Osteocyte (in vitro differentiated cells): ENCODE measurements at regions not wholly inside any gene's neighbourhood (a gene's known extent, or its start where the extent isn't known, plus 50 kb on each side); places are given as distances from the start of the nearest gene placed in this dataset.

Source experiments
- DNase-seq: peaks from one replicate; pipeline ENCODE4 v3.0.0; 2021; ENCODE audit warnings: mixed read lengths; ENCODE audit not compliant: unreplicated experiment; ENCODE audit errors: extremely low spot score
- H3K27ac Mint-ChIP-seq: one replicate; pipeline ENCODE4 v1.8.0; 2021; ENCODE audit warnings: mild to moderate bottlenecking, mixed read lengths; ENCODE audit not compliant: unreplicated experiment
- H3K27me3 Mint-ChIP-seq: one replicate; pipeline ENCODE4 v1.8.0; 2021; ENCODE audit warnings: mixed read lengths; ENCODE audit not compliant: unreplicated experiment
- H3K36me3 Mint-ChIP-seq: one replicate; pipeline ENCODE4 v1.8.0; 2021; ENCODE audit warnings: mixed read lengths; ENCODE audit not compliant: unreplicated experiment
- H3K4me1 Mint-ChIP-seq: one replicate; pipeline ENCODE4 v1.8.0; 2021; ENCODE audit warnings: mixed read lengths; ENCODE audit not compliant: unreplicated experiment
- H3K4me3 Mint-ChIP-seq: one replicate; pipeline ENCODE4 v1.8.0; 2021; ENCODE audit warnings: mild to moderate bottlenecking, moderate library complexity, mixed read lengths; ENCODE audit not compliant: unreplicated experiment
- H3K9me3 Mint-ChIP-seq: one replicate; pipeline ENCODE4 v1.8.0; 2021; ENCODE audit warnings: mixed read lengths; ENCODE audit not compliant: unreplicated experiment
- CTCF ChIP-seq: fragments of 200-600 bp; sonication (generic); IDR thresholded peaks from 2 replicates; pipeline ENCODE4 v1.5.0; 2021; ENCODE audit warnings: antibody characterized with exemption, mild to moderate bottlenecking, moderate library complexity

GRCh38 chr3:70543493-70543892 is 231.1 kb upstream of the MDFIC2 start:
- Mint-ChIP-seq H3K27ac (no peak overlapping the region), H3K4me1 (no peaks in the 10 kb centered on the region), H3K27me3 (peaks cover 3% of the 10 kb centered on the region), H3K36me3 (no peaks in the 10 kb centered on the region), H3K4me3 (no peak overlapping the region), H3K9me3 (peaks cover 3% of the 10 kb centered on the region)
- DNase-seq = no peak
- no peak for TF ChIP-seq CTCF

- no peaks in the 10 kb centered on the region for H3K36me3 Mint-ChIP-seq
- peak; percentile 12 for TF ChIP-seq CTCF
- no peak overlapping the region for H3K27ac Mint-ChIP-seq
- no peaks in the 10 kb centered on the region for H3K4me1 Mint-ChIP-seq
- H3K27me3 Mint-ChIP-seq = peaks cover 11% of the 10 kb centered on the region
- peaks cover 3% of the 10 kb centered on the region for H3K9me3 Mint-ChIP-seq
- H3K4me3 Mint-ChIP-seq = no peak overlapping the region
- no peak for DNase-seq
Observed at GRCh38 chr3:70539908-70540307, 227.5 kb upstream of the MDFIC2 start.

- Mint-ChIP-seq H3K4me3 (no peak overlapping the region), H3K9me3 (no peaks in the 10 kb centered on the region), H3K4me1 (no peaks in the 10 kb centered on the region), H3K27ac (no peak overlapping the region), H3K36me3 (no peaks in the 10 kb centered on the region), H3K27me3 (peaks cover 11% of the 10 kb centered on the region)
- no peak for DNase-seq
- TF ChIP-seq CTCF = no peak
Observed at GRCh38 chr3:70532806-70533205, 220.4 kb upstream of the MDFIC2 start.

GRCh38 chr3:70531838-70532489 is 219.5 kb upstream of the MDFIC2 start:
- H3K4me3 Mint-ChIP-seq = no peak overlapping the region
- no peaks in the 10 kb centered on the region for H3K9me3 Mint-ChIP-seq
- TF ChIP-seq CTCF = no peak
- no peak overlapping the region for H3K27ac Mint-ChIP-seq
- DNase-seq = no peak
- no peaks in the 10 kb centered on the region for H3K36me3 Mint-ChIP-seq
- H3K4me1 Mint-ChIP-seq = peaks cover 6% of the 10 kb centered on the region
- peaks cover 8% of the 10 kb centered on the region for H3K27me3 Mint-ChIP-seq

GRCh38 chr3:70531063-70531657 is 218.7 kb upstream of the MDFIC2 start:
- DNase-seq = no peak
- peaks cover 10% of the 10 kb centered on the region for H3K4me1 Mint-ChIP-seq
- H3K27ac Mint-ChIP-seq = no peak overlapping the region
- no peaks in the 10 kb centered on the region for H3K9me3 Mint-ChIP-seq
- no peaks in the 10 kb centered on the region for H3K36me3 Mint-ChIP-seq
- peaks cover under 1% of the 10 kb centered on the region for H3K27me3 Mint-ChIP-seq
- peak; percentile 73 for TF ChIP-seq CTCF
- no peak overlapping the region for H3K4me3 Mint-ChIP-seq
